ENCODE measurements at regions not wholly inside any gene's neighbourhood (a gene's known extent, or its start where the extent isn't known, plus 50 kb on each side); places are given as distances from the start of the nearest gene placed in this dataset.

GRCh38 chr9:93826209-93826608 is 128.9 kb downstream of the BARX1 start:
- H3K4me3 ChIP-seq (ENCODE audit: low read length): no peak overlapping the region
- H3K4me3 Mint-ChIP-seq: peak overlapping the region; percentile 43

DNA sequence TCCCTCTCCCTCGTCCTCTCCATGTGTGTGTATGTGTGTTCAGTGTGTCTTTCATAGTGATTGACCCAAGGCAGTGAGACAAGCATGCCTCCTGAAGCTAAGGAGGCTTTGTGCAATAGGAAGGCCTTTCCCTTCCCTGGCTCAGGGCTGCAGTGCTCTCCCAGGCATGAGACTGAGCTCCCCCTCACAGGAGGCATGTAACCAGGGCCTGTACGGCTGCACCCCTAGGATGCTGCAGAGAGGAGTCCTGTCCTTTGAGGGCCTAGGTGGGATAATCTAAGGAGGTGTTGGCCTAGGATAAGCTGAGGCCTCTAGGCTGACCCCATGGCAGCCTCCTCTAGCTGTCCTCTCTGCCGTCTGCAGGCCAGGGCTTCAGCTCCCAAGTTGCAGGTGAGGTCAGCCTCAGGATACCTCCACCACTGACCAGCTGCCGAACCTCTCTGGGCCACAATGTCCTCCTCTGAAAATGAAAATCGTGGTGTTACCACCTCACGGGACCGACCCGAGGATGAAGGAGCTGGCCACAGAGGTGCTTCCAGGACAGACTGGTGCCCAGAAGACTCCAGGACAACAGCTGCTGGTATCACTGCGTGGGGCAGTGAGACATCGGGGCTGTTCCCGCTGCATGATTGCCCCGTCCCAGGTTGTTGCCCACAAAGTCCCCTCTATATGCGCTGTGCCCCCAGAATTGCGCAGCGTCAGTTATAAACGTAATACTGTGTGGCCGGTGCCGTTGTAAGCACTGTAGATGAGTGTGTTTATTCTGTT is 129.6 kb downstream of the BARX1 start:
- H3K4me1 Mint-ChIP-seq: peaks cover 9% of the 10 kb centered on the region
- Histone ChIP-seq H3K9ac (ENCODE audit: extremely low read depth, low read length, poor library complexity, severe bottlenecking) (no peak overlapping the region), H3K27me3 (ENCODE audit: control insufficient read depth, insufficient read depth, low read length, poor library complexity, severe bottlenecking) (no peaks in the 10 kb centered on the region), H3K4me1 (ENCODE audit: control insufficient read depth, insufficient read depth, low read length) (no peaks in the 10 kb centered on the region), H3K27ac (ENCODE audit: low read depth, low read length) (no peak overlapping the region), H3K36me3 (ENCODE audit: control insufficient read depth, insufficient read depth, low read length) (no peaks in the 10 kb centered on the region), H3K4me3 (ENCODE audit: low read length) (no peak overlapping the region), H3K9me3 (ENCODE audit: control insufficient read depth, low read length) (no peaks in the 10 kb centered on the region)
- peaks cover 27% of the 10 kb centered on the region for H3K27me3 Mint-ChIP-seq (ENCODE audit: insufficient read depth)
- H3K36me3 Mint-ChIP-seq (ENCODE audit: low read depth): no peaks in the 10 kb centered on the region
- no peak for TF ChIP-seq CTCF (conservative IDR thresholded peaks at IDR 0.05)
- H3K4me3 Mint-ChIP-seq: no peak overlapping the region
- no peak overlapping the region for H3K27ac Mint-ChIP-seq
- peak; percentile 39 for DNase-seq
- 90 to 93% methylated on average over 15 to 18 of the region's 18 CpGs for WGBS, 2 experiments (ENCODE audit: insufficient coverage in 1 of 2, insufficient read length in 1 of 2)
- peaks cover 22% of the 10 kb centered on the region for H3K9me3 Mint-ChIP-seq

More at GRCh38 chr9:93826209-93826608, 128.9 kb downstream of the BARX1 start:
- H3K9me3 ChIP-seq (ENCODE audit: control insufficient read depth, low read length): no peaks in the 10 kb centered on the region
- DNase-seq: peak; percentile 88
- no peak overlapping the region for H3K9ac ChIP-seq (ENCODE audit: extremely low read depth, low read length, poor library complexity, severe bottlenecking)
- Mint-ChIP-seq H3K36me3 (ENCODE audit: low read depth) (no peaks in the 10 kb centered on the region), H3K27ac (no peak overlapping the region), H3K27me3 (ENCODE audit: insufficient read depth) (peaks cover 27% of the 10 kb centered on the region), H3K9me3 (peaks cover 20% of the 10 kb centered on the region), H3K4me1 (peaks cover 9% of the 10 kb centered on the region)
- no peaks in the 10 kb centered on the region for H3K36me3 ChIP-seq (ENCODE audit: control insufficient read depth, insufficient read depth, low read length)
- WGBS, 2 experiments (ENCODE audit: insufficient coverage in 1 of 2, insufficient read length in 1 of 2): 54 to 66% methylated on average over 19 to 36 of the region's 36 CpGs
- peak; percentile 88 for TF ChIP-seq CTCF (conservative IDR thresholded peaks at IDR 0.05)
- no peaks in the 10 kb centered on the region for H3K27me3 ChIP-seq (ENCODE audit: control insufficient read depth, insufficient read depth, low read length, poor library complexity, severe bottlenecking)
- H3K4me1 ChIP-seq (ENCODE audit: control insufficient read depth, insufficient read depth, low read length): no peaks in the 10 kb centered on the region
- no peak overlapping the region for H3K27ac ChIP-seq (ENCODE audit: low read depth, low read length)

- 86 to 96% methylated on average over 3 to 9 of the region's 9 CpGs for WGBS, 2 experiments (ENCODE audit: insufficient coverage in 1 of 2, insufficient read length in 1 of 2)
Observed at GRCh38 chr9:93824386-93825294, 130.5 kb downstream of the BARX1 start.

More at GRCh38 chr9:93824386-93825294, 130.5 kb downstream of the BARX1 start:
- H3K36me3 Mint-ChIP-seq (ENCODE audit: low read depth): no peaks in the 10 kb centered on the region
- Histone ChIP-seq H3K9ac (ENCODE audit: extremely low read depth, low read length, poor library complexity, severe bottlenecking) (no peak overlapping the region), H3K4me3 (ENCODE audit: low read length) (no peak overlapping the region), H3K36me3 (ENCODE audit: control insufficient read depth, insufficient read depth, low read length) (no peaks in the 10 kb centered on the region), H3K4me1 (ENCODE audit: control insufficient read depth, insufficient read depth, low read length) (no peaks in the 10 kb centered on the region), H3K27ac (ENCODE audit: low read depth, low read length) (no peak overlapping the region), H3K27me3 (ENCODE audit: control insufficient read depth, insufficient read depth, low read length, poor library complexity, severe bottlenecking) (no peaks in the 10 kb centered on the region), H3K9me3 (ENCODE audit: control insufficient read depth, low read length) (no peaks in the 10 kb centered on the region)
- H3K27me3 Mint-ChIP-seq (ENCODE audit: insufficient read depth): peaks cover 27% of the 10 kb centered on the region
- peaks cover 22% of the 10 kb centered on the region for H3K9me3 Mint-ChIP-seq
- no peak overlapping the region for H3K27ac Mint-ChIP-seq
- no peak for DNase-seq
- peaks cover 9% of the 10 kb centered on the region for H3K4me1 Mint-ChIP-seq
- TF ChIP-seq CTCF (conservative IDR thresholded peaks at IDR 0.05): no peak
- H3K4me3 Mint-ChIP-seq: no peak overlapping the region
